Right atrium auricular region (tissue), 2 donors: ENCODE measurements at regions not wholly inside any gene's neighbourhood (a gene's known extent, or its start where the extent isn't known, plus 50 kb on each side); places are given as distances from the start of the nearest gene placed in this dataset.

Experiments used
- DNase-seq: peaks from one replicate; pipeline ENCODE4 v3.0.0-alpha.2; 2019; ENCODE audit warnings: low spot score
- H3K27ac ChIP-seq, 2 donors: fragments of 200-600 bp; sonication (generic); 1 replicate in 1 of 2; 2 replicates in 1 of 2; pipeline ENCODE4 v1.5.1; 2016 to 2019
- H3K27me3 ChIP-seq, 2 donors: fragments of 200-600 bp; sonication (generic); one replicate each; pipeline versions ENCODE4 v1.5.1 to v1.6.0; 2017 to 2019
- H3K36me3 ChIP-seq: fragments of 200-600 bp; sonication (generic); one replicate; pipeline ENCODE4 v1.5.1; 2016
- H3K4me1 ChIP-seq, 2 donors: fragments of 200-600 bp; sonication (generic); one replicate each; pipeline versions ENCODE4 v1.5.1 to v1.6.0; 2017 to 2019
- H3K4me3 ChIP-seq, 2 donors: fragments of 200-600 bp; sonication (generic); 1 replicate in 1 of 2; 2 replicates in 1 of 2; pipeline ENCODE4 v1.5.1; 2017 to 2019; ENCODE audit warnings: mild to moderate bottlenecking in 1 of 2, moderate library complexity in 1 of 2
- H3K9me3 ChIP-seq, 2 donors: fragments of 200-600 bp; sonication (generic); one replicate each; pipeline ENCODE4 v1.5.1; 2019
- TF ChIP-seq, protein P1 (sequence below), 2 donors: fragments of 200-600 bp; sonication (generic); IDR thresholded peaks; one replicate each; pipeline ENCODE4 v1.5.1; 2019; ENCODE audit warnings: antibody characterized with exemption in 2 of 2

DNA sequence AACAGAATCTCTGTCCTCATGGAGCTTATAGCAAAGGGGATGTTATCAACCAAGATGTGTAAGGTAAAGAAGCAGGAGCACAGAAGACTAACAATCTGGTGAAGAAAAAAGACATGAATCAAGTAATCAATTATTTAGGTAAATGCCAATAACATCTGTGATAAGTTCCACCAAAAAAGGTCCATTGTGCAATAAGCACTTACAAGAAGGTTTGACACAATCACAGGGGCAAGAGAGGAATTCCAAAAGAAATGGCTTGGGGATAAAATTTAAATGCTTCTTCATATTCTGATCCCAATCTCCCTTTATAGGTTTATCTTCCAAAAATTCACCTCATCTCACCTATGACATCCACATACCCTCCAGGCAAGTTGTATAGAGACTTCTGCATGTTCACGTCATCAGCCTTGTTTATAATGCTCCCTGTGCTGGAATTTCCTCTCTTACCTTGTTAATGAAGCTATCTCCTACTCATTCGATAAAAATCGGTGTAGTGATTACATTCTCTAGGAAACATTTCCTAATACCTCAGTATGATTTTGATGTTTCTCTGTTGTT, 53.6 kb upstream of the DPT start:
- Histone ChIP-seq H3K27me3 (no peaks in the 10 kb centered on the region), H3K27ac (no peak overlapping the region), H3K4me1 (no peaks in the 10 kb centered on the region), H3K9me3 (no peaks in the 10 kb centered on the region), H3K36me3 (no peaks in the 10 kb centered on the region), H3K4me3 (no peak overlapping the region)
- TF ChIP-seq, protein P1, sequence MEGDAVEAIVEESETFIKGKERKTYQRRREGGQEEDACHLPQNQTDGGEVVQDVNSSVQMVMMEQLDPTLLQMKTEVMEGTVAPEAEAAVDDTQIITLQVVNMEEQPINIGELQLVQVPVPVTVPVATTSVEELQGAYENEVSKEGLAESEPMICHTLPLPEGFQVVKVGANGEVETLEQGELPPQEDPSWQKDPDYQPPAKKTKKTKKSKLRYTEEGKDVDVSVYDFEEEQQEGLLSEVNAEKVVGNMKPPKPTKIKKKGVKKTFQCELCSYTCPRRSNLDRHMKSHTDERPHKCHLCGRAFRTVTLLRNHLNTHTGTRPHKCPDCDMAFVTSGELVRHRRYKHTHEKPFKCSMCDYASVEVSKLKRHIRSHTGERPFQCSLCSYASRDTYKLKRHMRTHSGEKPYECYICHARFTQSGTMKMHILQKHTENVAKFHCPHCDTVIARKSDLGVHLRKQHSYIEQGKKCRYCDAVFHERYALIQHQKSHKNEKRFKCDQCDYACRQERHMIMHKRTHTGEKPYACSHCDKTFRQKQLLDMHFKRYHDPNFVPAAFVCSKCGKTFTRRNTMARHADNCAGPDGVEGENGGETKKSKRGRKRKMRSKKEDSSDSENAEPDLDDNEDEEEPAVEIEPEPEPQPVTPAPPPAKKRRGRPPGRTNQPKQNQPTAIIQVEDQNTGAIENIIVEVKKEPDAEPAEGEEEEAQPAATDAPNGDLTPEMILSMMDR (IDR thresholded peaks at IDR 0.05), result no peak
- no peak for DNase-seq

DNA sequence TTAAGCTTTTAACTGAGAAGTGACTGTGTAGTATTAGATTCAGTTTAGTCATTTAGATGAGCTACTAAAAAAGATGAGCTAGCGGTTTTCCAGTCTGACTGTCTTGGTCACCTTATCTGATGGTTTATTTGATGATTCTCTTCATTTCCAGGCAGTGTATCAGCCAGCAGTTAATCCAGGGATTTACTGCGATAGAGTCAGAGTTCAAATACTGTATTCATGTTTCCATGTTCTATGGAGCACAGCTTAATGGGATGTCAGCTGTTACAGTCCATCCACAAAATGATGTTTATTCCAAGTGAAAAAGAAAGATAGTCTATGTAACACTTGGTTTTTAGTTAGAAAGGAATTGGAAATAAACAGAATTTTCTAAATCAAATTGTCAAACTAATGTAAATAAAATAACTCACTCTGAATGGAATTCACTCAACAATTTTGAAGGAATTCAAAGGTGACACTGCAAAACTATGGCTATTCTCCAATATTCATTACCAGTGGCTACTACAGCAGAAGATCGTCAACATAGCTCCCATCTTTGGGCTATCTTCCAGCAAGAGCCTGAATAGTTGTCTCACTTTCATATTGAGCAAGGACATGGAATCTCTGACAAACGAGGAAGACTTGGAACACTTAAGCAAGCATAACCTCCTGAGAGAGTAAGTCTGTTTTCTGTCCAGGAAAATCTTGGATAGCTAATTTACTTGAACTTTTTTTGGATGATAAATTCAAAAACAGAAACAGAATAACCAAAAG, 54.6 kb upstream of the DPT start:
- Histone ChIP-seq H3K27me3 (no peaks in the 10 kb centered on the region), H3K27ac (no peak overlapping the region), H3K9me3 (no peaks in the 10 kb centered on the region), H3K4me3 (no peak overlapping the region), H3K4me1 (no peaks in the 10 kb centered on the region), H3K36me3 (no peaks in the 10 kb centered on the region)
- no peak for DNase-seq
- TF ChIP-seq, protein P1 (IDR thresholded peaks at IDR 0.05), result no peak

DNA sequence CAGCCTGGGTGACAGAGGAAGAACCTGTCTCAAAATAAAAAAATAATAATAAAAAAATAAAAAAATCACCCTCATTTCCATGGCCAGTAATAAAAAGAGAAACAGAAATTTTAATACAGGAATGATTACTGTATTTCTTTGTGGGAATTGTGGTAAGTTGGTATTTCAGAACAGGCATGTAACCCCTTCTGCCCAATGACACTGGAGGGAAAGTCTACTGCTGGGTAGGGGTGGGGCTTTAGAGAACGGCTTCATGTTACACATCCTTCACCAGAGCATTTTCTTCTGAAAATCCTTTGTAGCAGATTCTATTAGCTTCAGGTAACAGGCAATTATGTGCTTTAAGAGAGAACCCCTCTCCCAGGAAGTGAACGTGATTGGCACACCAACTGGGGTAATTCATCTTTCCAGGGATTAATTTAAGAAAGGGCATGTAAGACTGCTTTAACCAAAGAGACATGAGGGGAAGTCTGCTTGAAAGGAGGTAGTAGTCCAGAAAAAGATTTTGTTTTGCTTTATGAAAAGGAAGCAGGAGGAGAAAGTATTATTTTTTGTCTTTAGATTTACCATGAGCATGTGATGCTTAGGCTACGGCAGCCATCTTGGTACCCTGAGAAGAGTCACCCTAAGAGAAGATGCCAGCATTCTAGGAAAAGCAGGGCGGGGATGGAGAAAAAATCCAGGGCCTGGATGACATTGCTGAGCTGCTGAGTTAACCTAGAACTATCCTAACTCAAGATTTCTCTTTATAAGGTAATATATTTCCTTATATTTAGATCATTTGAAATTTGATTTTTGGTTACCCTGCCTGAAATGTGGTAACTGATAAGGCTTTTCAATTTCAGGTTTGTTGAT, 57.7 kb upstream of the DPT start:
- H3K9me3 ChIP-seq, result no peaks in the 10 kb centered on the region
- no peak for DNase-seq
- TF ChIP-seq, protein P1 (IDR thresholded peaks at IDR 0.05), result no peak

DNA sequence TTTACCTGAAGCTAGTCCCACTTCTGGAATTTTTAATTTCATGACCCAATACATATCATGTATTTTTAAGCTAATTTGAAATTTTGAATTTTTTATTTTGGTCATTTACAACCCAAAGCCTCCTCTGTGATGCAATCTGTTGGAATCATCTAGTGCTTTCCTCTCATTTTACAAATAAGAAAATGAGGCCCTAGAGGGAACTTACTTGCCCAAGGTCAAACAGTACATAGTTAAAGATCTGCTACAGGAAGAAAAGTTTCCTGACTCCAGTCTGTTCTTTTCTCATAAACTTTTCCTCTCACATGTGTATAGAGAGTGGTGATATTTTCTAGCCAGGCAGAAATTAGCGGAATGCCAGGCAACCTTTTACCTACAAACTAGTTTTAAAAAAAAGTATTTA, 59.3 kb upstream of the DPT start:
- TF ChIP-seq, protein P1 (IDR thresholded peaks at IDR 0.05), result no peak
- H3K27me3 ChIP-seq, result no peaks in the 10 kb centered on the region
- H3K4me1 ChIP-seq, result no peaks in the 10 kb centered on the region
- H3K36me3 ChIP-seq, result no peaks in the 10 kb centered on the region
- H3K27ac ChIP-seq, result no peak overlapping the region
- no peak for DNase-seq
- no peak overlapping the region for H3K4me3 ChIP-seq
- H3K9me3 ChIP-seq, result no peaks in the 10 kb centered on the region

More for the DNA sequence above, 57.7 kb upstream of the DPT start:
- Histone ChIP-seq H3K27ac (no peak overlapping the region), H3K4me1 (no peaks in the 10 kb centered on the region), H3K4me3 (no peak overlapping the region), H3K36me3 (no peaks in the 10 kb centered on the region), H3K27me3 (no peaks in the 10 kb centered on the region)

DNA sequence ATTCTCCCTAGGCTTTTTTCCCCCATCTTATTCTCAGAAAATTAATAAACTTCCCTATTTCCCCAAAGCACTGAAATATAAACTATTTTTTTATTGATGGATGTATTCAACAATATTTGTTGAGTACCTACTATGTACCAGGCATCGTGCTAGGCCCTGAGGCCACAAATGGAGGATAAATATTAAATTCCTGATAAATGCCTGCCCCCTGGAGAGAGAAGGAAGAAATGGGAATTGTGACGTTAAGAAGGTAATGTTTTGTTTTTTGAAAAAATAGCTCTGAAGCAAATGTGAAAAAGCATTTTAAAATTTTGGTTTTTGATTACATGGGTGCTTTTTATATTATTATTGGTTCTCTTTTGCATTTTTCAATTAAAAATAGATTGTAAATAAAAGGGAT, 60.5 kb upstream of the DPT start:
- no peaks in the 10 kb centered on the region for H3K27me3 ChIP-seq
- H3K4me1 ChIP-seq, result no peaks in the 10 kb centered on the region
- no peak overlapping the region for H3K4me3 ChIP-seq
- H3K36me3 ChIP-seq, result no peaks in the 10 kb centered on the region
- no peak for DNase-seq
- H3K9me3 ChIP-seq, result no peaks in the 10 kb centered on the region
- TF ChIP-seq, protein P1 (IDR thresholded peaks at IDR 0.05), result no peak
- H3K27ac ChIP-seq, result no peak overlapping the region
